ENCODE measurements at regions not wholly inside any gene's neighbourhood (a gene's known extent, or its start where the extent isn't known, plus 50 kb on each side); places are given as distances from the start of the nearest gene placed in this dataset.
A peak's percentile ranks its signal among the peaks of the same experiment; 100 is the strongest.

GRCh38 chr14:85416771-85417170 is 113.2 kb upstream of the FLRT2 start:
- H3K4me2 ChIP-seq (ENCODE audit: insufficient read depth, low read length), result no peak overlapping the region
- H3K36me3 ChIP-seq (ENCODE audit: insufficient read depth, low read length), result no peaks in the 10 kb centered on the region
- H3K9ac ChIP-seq (ENCODE audit: low read depth, low read length), result no peak overlapping the region
- H2AFZ ChIP-seq (ENCODE audit: low read depth, low read length), result no peak overlapping the region
- H3K27me3 ChIP-seq (ENCODE audit: insufficient read depth, low read length, poor library complexity), result no peaks in the 10 kb centered on the region
- H3K79me2 ChIP-seq (ENCODE audit: insufficient read depth, low read length), result no peaks in the 10 kb centered on the region
- no peaks in the 10 kb centered on the region for H3K9me3 ChIP-seq (ENCODE audit: insufficient read depth, low read length, severe bottlenecking)
- ATAC-seq (ENCODE audit: insufficient read depth, low read depth) (peak; percentile 45; the same call in 1 of the 3 replicates), DNase-seq (no peak)
- H3K4me3 ChIP-seq (ENCODE audit: low read depth in 1 of 2, low read length in 2 of 2), result no peak overlapping the region
- H3K4me1 ChIP-seq (ENCODE audit: insufficient read depth, low read length), result no peaks in the 10 kb centered on the region
- TF ChIP-seq, protein P1, sequence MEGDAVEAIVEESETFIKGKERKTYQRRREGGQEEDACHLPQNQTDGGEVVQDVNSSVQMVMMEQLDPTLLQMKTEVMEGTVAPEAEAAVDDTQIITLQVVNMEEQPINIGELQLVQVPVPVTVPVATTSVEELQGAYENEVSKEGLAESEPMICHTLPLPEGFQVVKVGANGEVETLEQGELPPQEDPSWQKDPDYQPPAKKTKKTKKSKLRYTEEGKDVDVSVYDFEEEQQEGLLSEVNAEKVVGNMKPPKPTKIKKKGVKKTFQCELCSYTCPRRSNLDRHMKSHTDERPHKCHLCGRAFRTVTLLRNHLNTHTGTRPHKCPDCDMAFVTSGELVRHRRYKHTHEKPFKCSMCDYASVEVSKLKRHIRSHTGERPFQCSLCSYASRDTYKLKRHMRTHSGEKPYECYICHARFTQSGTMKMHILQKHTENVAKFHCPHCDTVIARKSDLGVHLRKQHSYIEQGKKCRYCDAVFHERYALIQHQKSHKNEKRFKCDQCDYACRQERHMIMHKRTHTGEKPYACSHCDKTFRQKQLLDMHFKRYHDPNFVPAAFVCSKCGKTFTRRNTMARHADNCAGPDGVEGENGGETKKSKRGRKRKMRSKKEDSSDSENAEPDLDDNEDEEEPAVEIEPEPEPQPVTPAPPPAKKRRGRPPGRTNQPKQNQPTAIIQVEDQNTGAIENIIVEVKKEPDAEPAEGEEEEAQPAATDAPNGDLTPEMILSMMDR (IDR thresholded peaks at IDR 0.05; ENCODE audit: borderline replicate concordance, extremely low read depth, low read length, poor library complexity, severe bottlenecking), result no peak
- no peak for TF ChIP-seq EZH2 (IDR thresholded peaks at IDR 0.05; ENCODE audit: borderline replicate concordance, low read depth, low read length, severe bottlenecking)
- no peaks in the 10 kb centered on the region for H4K20me1 ChIP-seq (ENCODE audit: insufficient read depth, low read length)
- H3K27ac ChIP-seq (ENCODE audit: low read length), result no peak overlapping the region

GRCh38 chr14:85417396-85417795 is 112.5 kb upstream of the FLRT2 start:
- H3K9me3 ChIP-seq (ENCODE audit: insufficient read depth, low read length, severe bottlenecking), result no peaks in the 10 kb centered on the region
- no peak overlapping the region for H3K4me3 ChIP-seq (ENCODE audit: low read depth in 1 of 2, low read length in 2 of 2)
- no peaks in the 10 kb centered on the region for H4K20me1 ChIP-seq (ENCODE audit: insufficient read depth, low read length)
- H2AFZ ChIP-seq (ENCODE audit: low read depth, low read length), result no peak overlapping the region
- no peak for ATAC-seq (ENCODE audit: insufficient read depth, low read depth)
- TF ChIP-seq, protein P1 (IDR thresholded peaks at IDR 0.05; ENCODE audit: borderline replicate concordance, extremely low read depth, low read length, poor library complexity, severe bottlenecking), result no peak
- TF ChIP-seq EZH2 (IDR thresholded peaks at IDR 0.05; ENCODE audit: borderline replicate concordance, low read depth, low read length, severe bottlenecking), result no peak
- no peaks in the 10 kb centered on the region for H3K27me3 ChIP-seq (ENCODE audit: insufficient read depth, low read length, poor library complexity)
- H3K27ac ChIP-seq (ENCODE audit: low read length), result no peak overlapping the region
- H3K79me2 ChIP-seq (ENCODE audit: insufficient read depth, low read length), result no peaks in the 10 kb centered on the region
- H3K4me2 ChIP-seq (ENCODE audit: insufficient read depth, low read length), result no peak overlapping the region
- no peaks in the 10 kb centered on the region for H3K36me3 ChIP-seq (ENCODE audit: insufficient read depth, low read length)
- H3K9ac ChIP-seq (ENCODE audit: low read depth, low read length), result no peak overlapping the region
- no peaks in the 10 kb centered on the region for H3K4me1 ChIP-seq (ENCODE audit: insufficient read depth, low read length)
- DNase-seq, result no peak

- Histone ChIP-seq H3K9me3 (ENCODE audit: insufficient read depth, low read length, severe bottlenecking) (no peaks in the 10 kb centered on the region), H3K79me2 (ENCODE audit: insufficient read depth, low read length) (no peaks in the 10 kb centered on the region), H3K27me3 (ENCODE audit: insufficient read depth, low read length, poor library complexity) (no peaks in the 10 kb centered on the region), H3K27ac (ENCODE audit: low read length) (no peak overlapping the region), H3K4me3 (ENCODE audit: low read depth in 1 of 2, low read length in 2 of 2) (no peak overlapping the region), H4K20me1 (ENCODE audit: insufficient read depth, low read length) (no peaks in the 10 kb centered on the region), H3K36me3 (ENCODE audit: insufficient read depth, low read length) (no peaks in the 10 kb centered on the region), H3K4me1 (ENCODE audit: insufficient read depth, low read length) (no peaks in the 10 kb centered on the region), H3K9ac (ENCODE audit: low read depth, low read length) (no peak overlapping the region), H3K4me2 (ENCODE audit: insufficient read depth, low read length) (no peak overlapping the region), H2AFZ (ENCODE audit: low read depth, low read length) (no peak overlapping the region)
- DNase-seq (no peak), ATAC-seq (ENCODE audit: insufficient read depth, low read depth) (no peak)
- no peak for TF ChIP-seq EZH2 (IDR thresholded peaks at IDR 0.05; ENCODE audit: borderline replicate concordance, low read depth, low read length, severe bottlenecking)
- TF ChIP-seq, protein P1 (IDR thresholded peaks at IDR 0.05; ENCODE audit: borderline replicate concordance, extremely low read depth, low read length, poor library complexity, severe bottlenecking), result no peak
Observed at GRCh38 chr14:85418721-85419120, 111.2 kb upstream of the FLRT2 start.

- Histone ChIP-seq H2AFZ (ENCODE audit: low read depth, low read length) (no peak overlapping the region), H3K27ac (ENCODE audit: low read length) (no peak overlapping the region), H3K79me2 (ENCODE audit: insufficient read depth, low read length) (no peaks in the 10 kb centered on the region), H3K4me2 (ENCODE audit: insufficient read depth, low read length) (no peak overlapping the region), H4K20me1 (ENCODE audit: insufficient read depth, low read length) (no peaks in the 10 kb centered on the region), H3K4me3 (ENCODE audit: low read depth in 1 of 2, low read length in 2 of 2) (no peak overlapping the region), H3K36me3 (ENCODE audit: insufficient read depth, low read length) (no peaks in the 10 kb centered on the region), H3K4me1 (ENCODE audit: insufficient read depth, low read length) (no peaks in the 10 kb centered on the region), H3K9ac (ENCODE audit: low read depth, low read length) (no peak overlapping the region), H3K27me3 (ENCODE audit: insufficient read depth, low read length, poor library complexity) (no peaks in the 10 kb centered on the region), H3K9me3 (ENCODE audit: insufficient read depth, low read length, severe bottlenecking) (no peaks in the 10 kb centered on the region)
- no peak for ATAC-seq (ENCODE audit: insufficient read depth, low read depth)
- TF ChIP-seq EZH2 (IDR thresholded peaks at IDR 0.05; ENCODE audit: borderline replicate concordance, low read depth, low read length, severe bottlenecking), result no peak
- TF ChIP-seq, protein P1 (IDR thresholded peaks at IDR 0.05; ENCODE audit: borderline replicate concordance, extremely low read depth, low read length, poor library complexity, severe bottlenecking), result no peak
- DNase-seq, result no peak
Observed at GRCh38 chr14:85420278-85420677, 109.7 kb upstream of the FLRT2 start.

Measured in DND-41 (cell line).